Effector memory CD4-positive, alpha-beta T cell (primary cell): ENCODE measurements at regions not wholly inside any gene's neighbourhood (a gene's known extent, or its start where the extent isn't known, plus 50 kb on each side); places are given as distances from the start of the nearest gene placed in this dataset.

ENCODE experiments used
- DNase-seq, 3 donors: peaks; one replicate each; pipeline ENCODE4 v3.0.0-alpha.2; 2020
- H3K27ac ChIP-seq: 2 replicates; pipeline ENCODE4 v1.7.0; 2013; ENCODE audit warnings: mild to moderate bottlenecking, low read length, moderate library complexity; ENCODE audit not compliant: insufficient read depth, poor library complexity, severe bottlenecking
- H3K27me3 ChIP-seq: replicated peaks from 2 replicates; pipeline ENCODE4 v1.7.0; 2013; ENCODE audit warnings: mild to moderate bottlenecking, low read length; ENCODE audit not compliant: insufficient read depth, control insufficient read depth, poor library complexity, severe bottlenecking
- H3K36me3 ChIP-seq: 2 replicates; pipeline ENCODE4 v1.7.0; 2013; ENCODE audit warnings: mild to moderate bottlenecking, low read length, moderate library complexity; ENCODE audit not compliant: control insufficient read depth, insufficient read depth
- H3K4me1 ChIP-seq: 2 replicates; pipeline ENCODE4 v1.7.0; 2013; ENCODE audit warnings: low read length, mild to moderate bottlenecking; ENCODE audit not compliant: control insufficient read depth, insufficient read depth, poor library complexity, severe bottlenecking
- H3K4me3 ChIP-seq: 2 replicates; pipeline ENCODE4 v1.7.0; 2013; ENCODE audit warnings: low read length, low read depth, mild to moderate bottlenecking; ENCODE audit not compliant: insufficient read depth, poor library complexity, severe bottlenecking
- H3K9me3 ChIP-seq: 2 replicates; pipeline ENCODE4 v1.7.0; 2013; ENCODE audit warnings: mild to moderate bottlenecking, low read length, moderate library complexity; ENCODE audit not compliant: control insufficient read depth

GRCh38 chr9:93813221-93814076, 141.7 kb downstream of the BARX1 start:
- DNase-seq: no peak
- Histone ChIP-seq H3K9me3 (no peaks in the 10 kb centered on the region), H3K4me1 (no peaks in the 10 kb centered on the region), H3K27ac (no peak overlapping the region), H3K36me3 (no peaks in the 10 kb centered on the region), H3K4me3 (no peak overlapping the region), H3K27me3 (peaks cover 2% of the 10 kb centered on the region)

- Histone ChIP-seq H3K4me1 (no peaks in the 10 kb centered on the region), H3K4me3 (no peak overlapping the region), H3K9me3 (no peaks in the 10 kb centered on the region), H3K27ac (no peak overlapping the region), H3K27me3 (no peaks in the 10 kb centered on the region), H3K36me3 (no peaks in the 10 kb centered on the region)
- no peak for DNase-seq
Observed at GRCh38 chr9:93812410-93812668, 142.8 kb downstream of the BARX1 start.

- DNase-seq: no peak
- no peaks in the 10 kb centered on the region for H3K27me3 ChIP-seq
- no peaks in the 10 kb centered on the region for H3K36me3 ChIP-seq
- H3K4me3 ChIP-seq: no peak overlapping the region
- H3K27ac ChIP-seq: no peak overlapping the region
- H3K9me3 ChIP-seq: no peaks in the 10 kb centered on the region
- no peaks in the 10 kb centered on the region for H3K4me1 ChIP-seq
Observed at GRCh38 chr9:93810028-93810971, 144.9 kb downstream of the BARX1 start.

GRCh38 chr9:93809204-93809940, 145.8 kb downstream of the BARX1 start:
- no peak overlapping the region for H3K27ac ChIP-seq
- H3K4me3 ChIP-seq: no peak overlapping the region
- no peaks in the 10 kb centered on the region for H3K9me3 ChIP-seq
- no peaks in the 10 kb centered on the region for H3K36me3 ChIP-seq
- DNase-seq: no peak
- no peaks in the 10 kb centered on the region for H3K27me3 ChIP-seq
- no peaks in the 10 kb centered on the region for H3K4me1 ChIP-seq

- no peak for DNase-seq
- Histone ChIP-seq H3K27ac (no peak overlapping the region), H3K36me3 (no peaks in the 10 kb centered on the region)
Observed at GRCh38 chr9:93808115-93809029, 146.8 kb downstream of the BARX1 start.

GRCh38 chr9:93807166-93808074, 147.7 kb downstream of the BARX1 start:
- Histone ChIP-seq H3K4me3 (no peak overlapping the region), H3K27me3 (no peaks in the 10 kb centered on the region), H3K27ac (no peak overlapping the region), H3K4me1 (no peaks in the 10 kb centered on the region), H3K36me3 (no peaks in the 10 kb centered on the region), H3K9me3 (no peaks in the 10 kb centered on the region)
- DNase-seq: no peak

More at GRCh38 chr9:93808115-93809029, 146.8 kb downstream of the BARX1 start:
- Histone ChIP-seq H3K4me1 (no peaks in the 10 kb centered on the region), H3K4me3 (no peak overlapping the region), H3K9me3 (no peaks in the 10 kb centered on the region), H3K27me3 (no peaks in the 10 kb centered on the region)

- H3K36me3 ChIP-seq: no peaks in the 10 kb centered on the region
- H3K4me1 ChIP-seq: no peaks in the 10 kb centered on the region
- H3K4me3 ChIP-seq: no peak overlapping the region
- no peaks in the 10 kb centered on the region for H3K9me3 ChIP-seq
- no peaks in the 10 kb centered on the region for H3K27me3 ChIP-seq
- no peak for DNase-seq
- no peak overlapping the region for H3K27ac ChIP-seq
Observed at GRCh38 chr9:93801581-93802284, 153.4 kb downstream of the BARX1 start.

- Histone ChIP-seq H3K36me3 (no peaks in the 10 kb centered on the region), H3K27me3 (no peaks in the 10 kb centered on the region), H3K9me3 (no peaks in the 10 kb centered on the region), H3K4me1 (no peaks in the 10 kb centered on the region), H3K27ac (no peak overlapping the region), H3K4me3 (no peak overlapping the region)
- DNase-seq: no peak
Observed at GRCh38 chr9:93801120-93801519, 154.0 kb downstream of the BARX1 start.
